K562 (cell line): ENCODE measurements at regions not wholly inside any gene's neighbourhood (a gene's known extent, or its start where the extent isn't known, plus 50 kb on each side); places are given as distances from the start of the nearest gene placed in this dataset.

Experiments used
- ATAC-seq: fragments of 200-7000 bp; cut with Tn5 transposase; 3 replicates; pipeline ENCODE4 v1.9.1; 2020; ENCODE audit warnings: moderate library complexity
- BruUV-seq: library from RNA; stranded (reverse); fragments of 400-500 nt; replicated peaks from 2 replicates; lab custom pipeline; 2021; lab: Mats Ljungman, UMichigan
- CTCF ChIA-PET: fragments of 300-600 bp; formaldehyde crosslinking; extraction: SDS; loops from one replicate; lab custom pipeline; 2021; ENCODE audit warnings: low intra/inter-chr PET ratio; lab: Yijun Ruan, JAX
- POLR2A ChIA-PET: fragments of 300-600, 350-650 bp; sonication (Branson Sonifier 250); formaldehyde crosslinking; extraction: SDS; loops from one replicate; lab custom pipeline; 2021; ENCODE audit warnings: antibody characterized with exemption, inconsistent platforms; lab: Yijun Ruan, JAX
- DNase-seq, 4 experiments: peaks; one replicate each; pipeline versions ENCODE4 v3.0.0 to v3.0.0-alpha.2; 2011 to 2018; ENCODE audit warnings: low spot score in 3 of 4, mixed read lengths in 3 of 4; ENCODE audit errors: extremely low read depth in 1 of 4
- FAIRE-seq: peaks from 2 replicates; lab custom pipeline; 2011; peaks lifted over from hg19 to GRCh38; lab: Jason Lieb, UNC
- H2AFZ ChIP-seq: 2 replicates; pipeline ENCODE4 v1.6.0; 2011; ENCODE audit warnings: low read depth, low read length, control low read depth, inconsistent platforms
- H3K27ac ChIP-seq: fragments of 200-600 bp; 3 replicates; pipeline ENCODE4 v1.8.0; 2011; ENCODE audit warnings: low read depth, mild to moderate bottlenecking, control low read depth, inconsistent platforms, low read length, moderate library complexity, mixed read lengths; ENCODE audit errors: extremely low read depth
- H3K27me3 ChIP-seq, 2 experiments: fragments of 300-600 bp in 1 of 2; 2 replicates in 1 of 2; 3 replicates in 1 of 2; pipeline versions ENCODE4 v1.6.0 to v1.8.0; 2011; ENCODE audit warnings: inconsistent platforms in 2 of 2, low read length in 2 of 2, mild to moderate bottlenecking in 1 of 2, mixed read lengths in 1 of 2, moderate library complexity in 1 of 2; ENCODE audit not compliant: control insufficient read depth in 2 of 2, insufficient read depth in 2 of 2
- H3K36me3 ChIP-seq: fragments of 300-600 bp; 3 replicates; pipeline ENCODE4 v1.8.0; 2011; ENCODE audit warnings: mild to moderate bottlenecking, low read length, inconsistent platforms; ENCODE audit not compliant: control insufficient read depth, insufficient read depth
- H3K4me1 ChIP-seq, 2 experiments: fragments of 200-600 bp in 1 of 2; replicated peaks in 1 of 2; 2 replicates in 1 of 2; 3 replicates in 1 of 2; pipeline versions ENCODE4 v1.5.1 to v1.8.0; 2011; ENCODE audit warnings: inconsistent platforms in 2 of 2, low read length in 2 of 2, mild to moderate bottlenecking in 1 of 2, mixed read lengths in 1 of 2, moderate library complexity in 1 of 2; ENCODE audit not compliant: control insufficient read depth in 2 of 2, insufficient read depth in 2 of 2
- H3K4me2 ChIP-seq: 2 replicates; pipeline ENCODE4 v1.6.1; 2011; ENCODE audit warnings: low read length, control low read depth, inconsistent platforms, mixed read lengths; ENCODE audit not compliant: insufficient read depth
- H3K4me3 ChIP-seq: fragments of 200-600 bp; sonication (generic), shearing (Covaris generic); 2 replicates; pipeline ENCODE4 v1.5.1; 2016; ENCODE audit warnings: control low read depth, inconsistent platforms
- H3K79me2 ChIP-seq: fragments of 200-600 bp; 3 replicates; pipeline ENCODE4 v1.8.0; 2011; ENCODE audit warnings: low read length, inconsistent platforms; ENCODE audit not compliant: control insufficient read depth, insufficient read depth
- H3K9ac ChIP-seq, 2 experiments: 2 replicates each; pipeline versions ENCODE4 v1.6.0 to v1.6.1; 2011; ENCODE audit warnings: low read depth in 2 of 2, low read length in 2 of 2, control low read depth in 1 of 2, inconsistent platforms in 1 of 2, mild to moderate bottlenecking in 1 of 2, mixed read lengths in 1 of 2; ENCODE audit not compliant: insufficient read depth in 1 of 2
- H3K9me1 ChIP-seq: one replicate; pipeline ENCODE4 v1.6.0; 2011; ENCODE audit warnings: inconsistent platforms, mild to moderate bottlenecking, low read length, moderate library complexity; ENCODE audit not compliant: control insufficient read depth, insufficient read depth
- H3K9me3 ChIP-seq: replicated peaks from 2 replicates; pipeline ENCODE4 v1.5.1; 2011; ENCODE audit warnings: low read depth, low read length, inconsistent platforms; ENCODE audit not compliant: control insufficient read depth, insufficient read depth
- H4K20me1 ChIP-seq: replicated peaks from 2 replicates; pipeline ENCODE4 v1.6.1; 2011; ENCODE audit warnings: low read length, inconsistent platforms, mixed read lengths; ENCODE audit not compliant: control insufficient read depth, insufficient read depth
- ASH1L ChIP-seq: fragments of 450-650 bp; IDR thresholded peaks from 2 replicates; pipeline ENCODE4 v1.6.1; 2018; ENCODE audit warnings: borderline replicate concordance, mild to moderate bottlenecking, low read depth; ENCODE audit not compliant: partially characterized antibody
- CBFB ChIP-seq: sonication (generic); formaldehyde crosslinking; IDR thresholded peaks from 2 replicates; pipeline ENCODE4 v1.4.0; 2020; ENCODE audit warnings: mild to moderate bottlenecking, missing genetic modification reagents
- CHAMP1 ChIP-seq: fragments of 450-650 bp; IDR thresholded peaks from 2 replicates; pipeline ENCODE4 v1.6.1; 2016; ENCODE audit warnings: mild to moderate bottlenecking
- TSHZ1 ChIP-seq: fragments of 250-450 bp; sonication (Bioruptor Pico); IDR thresholded peaks from 2 replicates; pipeline ENCODE4 v1.4.0; 2020; ENCODE audit warnings: mild to moderate bottlenecking, moderate library complexity
- WGBS: fragments of 100-300 bp; shearing (Covaris generic); methylation state at CpG from one replicate; pipeline ENCODE4 v1.1.6; 2016; ENCODE audit warnings: low coverage, mixed read lengths; ENCODE audit not compliant: insufficient coverage; ENCODE audit errors: missing lambda C conversion rate; 5-methylcytosine and 5-hydroxymethylcytosine counted together
- in situ Hi-C: fragments of 300-500 bp; cut with MboI; formaldehyde crosslinking; loops from 4 replicates; pipeline ENCODE4 v1.15.0; 2018; ENCODE audit warnings: inconsistent platforms, mixed read lengths
- intact Hi-C: fragments of 100-400 bp; cut with micrococcal nuclease; formaldehyde crosslinking; loops from 2 replicates; pipeline ENCODE4 v1.14.2; 2022

- TF ChIP-seq CHAMP1: no peak
- no peak for TF ChIP-seq ASH1L
- TF ChIP-seq, all 486 proteins: peak for 0
Measured at GRCh38 chr7:142513178-142513955, 235.9 kb upstream of the PRSS1 start (continued).

- CTCF ChIA-PET: no interaction called here
- POLR2A ChIA-PET: no interaction called here
- no TSS peak for BruUV-seq
- intact Hi-C loops: no loop called here
- H3K27ac ChIP-seq: no peak overlapping the region
- no peaks in the 10 kb centered on the region for H3K27me3 ChIP-seq
- no peaks in the 10 kb centered on the region for H3K79me2 ChIP-seq
- in situ Hi-C loops: no loop called here
- ATAC-seq (no peak), DNase-seq (no peak), FAIRE-seq (no peak)
- H3K4me2 ChIP-seq: no peak overlapping the region
- no peak overlapping the region for H3K4me3 ChIP-seq
- no peak overlapping the region for H2AFZ ChIP-seq
- H3K36me3 ChIP-seq: no peaks in the 10 kb centered on the region
- WGBS: under 1% methylated on average over 7 of the region's 7 CpGs
- no peaks in the 10 kb centered on the region for H4K20me1 ChIP-seq
- no peak overlapping the region for H3K9ac ChIP-seq
- H3K9me1 ChIP-seq: no peaks in the 10 kb centered on the region
- no peaks in the 10 kb centered on the region for H3K4me1 ChIP-seq
- H3K9me3 ChIP-seq: no peaks in the 10 kb centered on the region
- TF ChIP-seq TSHZ1 (CRISPR knock-in tag) (no peak), CBFB (CRISPR knock-in tag) (no peak)
- TF ChIP-seq, all 486 proteins: peak for 0
Measured at GRCh38 chr7:142511801-142512200, 237.5 kb upstream of the PRSS1 start.
